ENCODE measurements at regions not wholly inside any gene's neighbourhood (a gene's known extent, or its start where the extent isn't known, plus 50 kb on each side); places are given as distances from the start of the nearest gene placed in this dataset.
"Not testable (repeated sequence)": the region's sequence is repeated elsewhere in the genome, so short reads cannot be mapped to it uniquely, and the experiment has no call there.

DNA sequence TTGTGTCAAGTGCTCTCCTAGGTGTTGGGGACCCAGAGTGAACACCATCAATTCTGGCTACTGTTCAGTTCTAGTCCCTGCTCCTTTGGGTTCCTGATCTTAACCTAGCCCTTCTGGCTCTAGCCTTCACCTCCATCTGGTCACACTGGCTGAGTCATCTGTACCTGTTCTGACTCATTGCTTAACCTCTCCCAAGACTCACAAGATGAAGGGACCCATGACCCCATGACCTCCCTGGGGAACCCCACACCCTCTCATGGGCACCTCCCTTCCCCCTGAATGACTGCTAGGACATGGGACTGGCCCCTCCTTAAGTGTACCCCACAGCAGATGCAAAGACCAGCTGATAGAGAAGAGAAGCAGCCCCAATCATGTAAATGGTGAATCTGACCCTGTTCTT, 345.8 kb upstream of the CDH5 start:
- TF ChIP-seq, protein P1, sequence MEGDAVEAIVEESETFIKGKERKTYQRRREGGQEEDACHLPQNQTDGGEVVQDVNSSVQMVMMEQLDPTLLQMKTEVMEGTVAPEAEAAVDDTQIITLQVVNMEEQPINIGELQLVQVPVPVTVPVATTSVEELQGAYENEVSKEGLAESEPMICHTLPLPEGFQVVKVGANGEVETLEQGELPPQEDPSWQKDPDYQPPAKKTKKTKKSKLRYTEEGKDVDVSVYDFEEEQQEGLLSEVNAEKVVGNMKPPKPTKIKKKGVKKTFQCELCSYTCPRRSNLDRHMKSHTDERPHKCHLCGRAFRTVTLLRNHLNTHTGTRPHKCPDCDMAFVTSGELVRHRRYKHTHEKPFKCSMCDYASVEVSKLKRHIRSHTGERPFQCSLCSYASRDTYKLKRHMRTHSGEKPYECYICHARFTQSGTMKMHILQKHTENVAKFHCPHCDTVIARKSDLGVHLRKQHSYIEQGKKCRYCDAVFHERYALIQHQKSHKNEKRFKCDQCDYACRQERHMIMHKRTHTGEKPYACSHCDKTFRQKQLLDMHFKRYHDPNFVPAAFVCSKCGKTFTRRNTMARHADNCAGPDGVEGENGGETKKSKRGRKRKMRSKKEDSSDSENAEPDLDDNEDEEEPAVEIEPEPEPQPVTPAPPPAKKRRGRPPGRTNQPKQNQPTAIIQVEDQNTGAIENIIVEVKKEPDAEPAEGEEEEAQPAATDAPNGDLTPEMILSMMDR (IDR thresholded peaks at IDR 0.05; ENCODE audit: control insufficient read depth, insufficient read depth, low read depth, low read length, missing control alignments): no peak
- DNase-seq (ENCODE audit: low read depth): no peak
- no peak overlapping the region for H3K4me3 ChIP-seq (ENCODE audit: control insufficient read depth, low read depth, low read length)

DNA sequence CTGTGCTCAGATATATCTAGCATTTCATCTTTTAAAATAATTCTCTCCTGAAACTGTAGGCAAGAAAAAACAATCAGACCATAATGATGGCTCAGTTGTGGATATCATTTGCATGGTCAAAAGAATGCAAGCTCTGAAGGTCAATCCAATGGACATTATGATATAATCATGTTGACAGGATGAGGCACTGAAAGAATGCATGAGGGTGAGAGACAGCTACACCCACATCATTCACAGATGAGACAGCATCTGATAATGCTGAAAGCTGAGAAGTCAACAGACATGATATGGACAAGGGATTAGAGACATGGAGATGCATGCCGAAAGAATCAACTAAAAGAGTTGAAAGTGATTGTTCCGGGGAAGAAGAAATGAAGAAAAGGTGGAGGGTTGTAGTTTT, 346.4 kb upstream of the CDH5 start:
- no peak overlapping the region for H3K4me3 ChIP-seq (ENCODE audit: control insufficient read depth, low read depth, low read length)
- TF ChIP-seq, protein P1 (IDR thresholded peaks at IDR 0.05; ENCODE audit: control insufficient read depth, insufficient read depth, low read depth, low read length, missing control alignments): no peak

DNA sequence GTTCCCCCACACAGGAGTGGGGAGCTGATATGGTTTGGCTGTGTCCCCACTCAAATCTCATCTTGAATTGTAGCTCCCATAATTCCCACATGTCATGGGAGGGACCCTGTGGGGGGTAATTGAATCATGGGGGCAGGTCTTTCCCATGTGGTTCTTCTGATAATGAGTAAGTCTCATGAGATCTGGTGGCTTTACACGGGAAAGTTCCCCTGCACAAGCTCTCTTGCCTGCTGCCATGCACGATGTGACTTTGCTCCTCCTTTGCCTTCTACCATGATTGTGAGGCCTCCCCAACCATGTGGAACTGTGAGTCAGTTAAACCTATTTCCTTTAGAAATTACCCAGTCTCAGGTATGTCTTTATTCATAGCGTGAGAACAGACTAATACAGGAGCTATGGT, 347.0 kb upstream of the CDH5 start:
- DNase-seq (ENCODE audit: low read depth); H3K4me3 ChIP-seq (ENCODE audit: control insufficient read depth, low read depth, low read length): not testable (repeated sequence)

More for the DNA sequence above, 346.4 kb upstream of the CDH5 start:
- no peak for DNase-seq (ENCODE audit: low read depth)

DNA sequence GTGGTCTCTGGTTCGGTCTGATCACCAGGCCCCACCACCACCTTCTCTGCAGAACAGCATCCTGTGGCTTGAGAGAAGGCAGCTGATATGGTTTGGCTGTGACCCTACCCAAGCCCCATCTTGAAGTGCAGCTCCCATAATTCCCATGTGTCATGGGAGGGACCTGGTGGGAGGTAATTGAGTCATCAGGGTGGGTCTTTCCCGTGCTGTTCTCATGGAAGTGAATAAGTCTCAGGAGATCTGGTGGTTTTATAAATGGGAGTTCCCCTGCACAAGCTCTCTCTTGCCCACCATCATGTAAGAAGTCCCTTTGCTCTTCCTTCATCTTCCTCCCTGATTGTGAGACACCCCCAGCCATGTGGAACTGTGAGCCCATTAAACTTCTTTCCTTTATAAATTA, 352.3 kb upstream of the CDH5 start:
- TF ChIP-seq, protein P1 (IDR thresholded peaks at IDR 0.05; ENCODE audit: control insufficient read depth, insufficient read depth, low read depth, low read length, missing control alignments): no peak
- H3K4me3 ChIP-seq (ENCODE audit: control insufficient read depth, low read depth, low read length): no peak overlapping the region
- DNase-seq (ENCODE audit: low read depth): no peak

DNA sequence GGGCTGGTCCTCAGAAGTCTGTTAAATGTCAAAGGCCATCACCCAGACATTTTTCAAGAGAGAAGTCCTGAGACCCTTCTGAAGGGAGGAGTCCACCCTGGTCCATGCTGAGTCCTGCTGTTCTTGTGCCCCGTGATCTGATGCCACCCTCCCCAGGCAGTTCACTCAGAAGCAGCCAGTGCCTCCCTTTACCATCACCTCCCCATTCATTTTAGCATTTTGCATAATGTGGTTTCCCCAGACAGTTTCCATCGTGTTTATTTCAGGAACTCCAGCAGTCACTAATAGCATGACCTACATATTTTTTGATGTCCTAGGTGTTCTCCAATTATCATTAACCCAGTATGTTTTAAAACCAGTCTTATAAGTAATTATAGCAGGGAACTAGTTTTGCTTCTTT, 353.0 kb upstream of the CDH5 start:
- TF ChIP-seq, protein P1 (IDR thresholded peaks at IDR 0.05; ENCODE audit: control insufficient read depth, insufficient read depth, low read depth, low read length, missing control alignments): no peak
- no peak overlapping the region for H3K4me3 ChIP-seq (ENCODE audit: control insufficient read depth, low read depth, low read length)
- DNase-seq (ENCODE audit: low read depth): no peak

DNA sequence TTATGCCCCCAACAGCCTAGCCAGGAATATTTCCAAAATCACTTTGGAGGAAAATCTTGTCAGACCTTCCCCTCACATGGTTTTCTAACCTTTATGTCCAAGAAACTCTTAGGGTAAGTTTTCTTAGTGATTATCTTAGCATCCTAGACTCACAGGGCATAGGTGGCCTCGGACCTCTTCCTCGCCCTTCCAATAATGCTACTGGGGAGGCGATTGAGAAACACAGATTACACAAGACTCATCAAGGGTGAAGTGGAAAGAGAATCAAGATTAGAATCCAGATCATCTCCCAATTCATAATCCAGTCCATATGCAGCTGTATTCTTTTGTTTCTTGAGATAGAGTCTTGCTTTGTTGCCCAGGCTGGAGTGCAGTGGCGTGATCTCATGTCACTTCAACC, 358.4 kb upstream of the CDH5 start:
- H3K4me3 ChIP-seq (ENCODE audit: control insufficient read depth, low read depth, low read length): no peak overlapping the region
- DNase-seq (ENCODE audit: low read depth): no peak
- TF ChIP-seq, protein P1 (IDR thresholded peaks at IDR 0.05; ENCODE audit: control insufficient read depth, insufficient read depth, low read depth, low read length, missing control alignments): no peak

DNA sequence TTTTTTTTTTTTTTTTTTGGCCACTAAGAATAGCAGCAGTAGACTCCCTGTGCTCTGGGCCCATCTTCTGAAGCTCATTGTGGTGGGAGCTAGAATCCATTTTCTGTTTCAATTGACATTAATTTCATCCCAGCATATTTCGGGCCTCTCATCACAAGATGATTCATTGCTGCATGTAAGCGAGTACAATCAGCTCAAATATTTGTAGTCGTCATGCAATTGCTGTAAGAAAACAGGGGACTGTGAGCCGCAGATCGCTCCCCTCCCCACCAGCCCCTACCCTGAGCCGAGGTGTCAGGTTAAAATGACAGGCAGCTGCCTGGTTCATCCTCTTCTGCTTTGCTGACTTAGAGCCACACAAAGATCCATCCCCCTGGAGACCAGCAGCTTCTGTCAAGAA, 358.8 kb upstream of the CDH5 start:
- TF ChIP-seq, protein P1 (IDR thresholded peaks at IDR 0.05; ENCODE audit: control insufficient read depth, insufficient read depth, low read depth, low read length, missing control alignments): no peak
- H3K4me3 ChIP-seq (ENCODE audit: control insufficient read depth, low read depth, low read length): no peak overlapping the region
- DNase-seq (ENCODE audit: low read depth): peak; percentile 67

All from AG09309 (cell line).